GM12875 (cell line): ENCODE measurements at regions not wholly inside any gene's neighbourhood (a gene's known extent, or its start where the extent isn't known, plus 50 kb on each side); places are given as distances from the start of the nearest gene placed in this dataset.

Experiments used
- H3K4me3 ChIP-seq: one replicate; pipeline ENCODE4 v1.5.1; 2011; ENCODE audit warnings: low read depth, low read length, control low read depth
- TF ChIP-seq, protein P1 (sequence below): IDR thresholded peaks from 2 replicates; pipeline ENCODE4 v1.5.1; 2011; ENCODE audit warnings: low read depth, mild to moderate bottlenecking, control low read depth, inconsistent platforms, low read length, moderate library complexity, borderline replicate concordance; ENCODE audit not compliant: insufficient read depth

DNA sequence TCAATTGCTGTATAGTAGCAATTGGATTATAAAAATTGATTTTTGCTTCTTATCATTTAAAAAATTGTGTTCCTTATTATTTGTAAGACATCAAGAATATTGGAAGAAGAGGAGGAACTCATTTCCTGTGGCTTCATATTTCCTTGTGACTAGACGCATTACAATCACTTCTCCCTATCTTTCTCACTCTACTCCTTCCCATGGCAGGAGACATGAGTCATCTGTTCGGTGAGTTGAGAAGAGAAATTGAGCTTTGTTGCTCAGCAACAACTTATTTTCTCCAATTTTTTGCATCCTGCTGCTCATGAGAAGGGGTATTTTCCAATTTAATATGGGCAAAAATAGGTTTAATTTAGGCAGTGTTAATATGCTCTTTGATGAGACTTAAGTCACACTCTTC is 1783.9 kb downstream of the SUCLG1 start:
- no peak overlapping the region for H3K4me3 ChIP-seq
- TF ChIP-seq, protein P1, sequence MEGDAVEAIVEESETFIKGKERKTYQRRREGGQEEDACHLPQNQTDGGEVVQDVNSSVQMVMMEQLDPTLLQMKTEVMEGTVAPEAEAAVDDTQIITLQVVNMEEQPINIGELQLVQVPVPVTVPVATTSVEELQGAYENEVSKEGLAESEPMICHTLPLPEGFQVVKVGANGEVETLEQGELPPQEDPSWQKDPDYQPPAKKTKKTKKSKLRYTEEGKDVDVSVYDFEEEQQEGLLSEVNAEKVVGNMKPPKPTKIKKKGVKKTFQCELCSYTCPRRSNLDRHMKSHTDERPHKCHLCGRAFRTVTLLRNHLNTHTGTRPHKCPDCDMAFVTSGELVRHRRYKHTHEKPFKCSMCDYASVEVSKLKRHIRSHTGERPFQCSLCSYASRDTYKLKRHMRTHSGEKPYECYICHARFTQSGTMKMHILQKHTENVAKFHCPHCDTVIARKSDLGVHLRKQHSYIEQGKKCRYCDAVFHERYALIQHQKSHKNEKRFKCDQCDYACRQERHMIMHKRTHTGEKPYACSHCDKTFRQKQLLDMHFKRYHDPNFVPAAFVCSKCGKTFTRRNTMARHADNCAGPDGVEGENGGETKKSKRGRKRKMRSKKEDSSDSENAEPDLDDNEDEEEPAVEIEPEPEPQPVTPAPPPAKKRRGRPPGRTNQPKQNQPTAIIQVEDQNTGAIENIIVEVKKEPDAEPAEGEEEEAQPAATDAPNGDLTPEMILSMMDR, result no peak

DNA sequence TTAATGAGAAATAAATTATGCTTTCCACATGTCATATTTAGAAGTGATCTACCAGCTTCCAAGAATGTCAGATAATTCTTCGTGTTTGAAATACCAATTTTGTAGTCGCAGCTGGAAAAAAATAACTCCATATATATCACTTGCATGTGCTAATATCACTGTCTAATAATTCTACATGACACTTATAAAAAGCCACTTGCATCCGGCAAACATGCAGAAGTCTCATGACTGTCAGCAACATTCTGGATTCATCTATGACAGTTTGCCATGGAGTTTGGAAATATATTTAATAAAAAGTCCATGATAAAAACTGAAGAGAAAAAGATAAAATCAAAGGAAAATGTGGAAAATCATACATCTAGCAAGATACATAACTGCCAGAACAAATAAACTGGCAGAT is 1784.4 kb downstream of the SUCLG1 start:
- TF ChIP-seq, protein P1, result no peak

DNA sequence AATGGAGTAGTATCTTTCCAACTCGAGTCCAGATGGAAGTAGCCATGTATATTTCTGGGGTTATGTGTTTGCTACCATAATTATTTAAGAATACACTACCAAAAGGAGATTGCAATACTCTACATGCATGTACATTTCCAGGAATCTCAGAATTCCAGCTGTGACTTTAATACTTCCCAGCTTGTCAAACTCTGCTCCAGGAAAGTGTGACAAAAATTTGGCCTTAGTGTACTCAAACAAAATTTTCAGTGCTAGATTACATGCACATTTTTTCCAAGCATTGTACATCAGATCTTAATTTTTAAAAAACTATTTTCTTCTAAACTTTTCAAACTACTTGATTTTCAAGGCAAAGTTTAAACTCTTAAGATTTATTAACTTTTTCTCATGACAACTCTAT is 1791.6 kb downstream of the SUCLG1 start:
- no peak overlapping the region for H3K4me3 ChIP-seq
- TF ChIP-seq, protein P1, result no peak

More for the DNA sequence above, 1784.4 kb downstream of the SUCLG1 start:
- H3K4me3 ChIP-seq, result no peak overlapping the region

DNA sequence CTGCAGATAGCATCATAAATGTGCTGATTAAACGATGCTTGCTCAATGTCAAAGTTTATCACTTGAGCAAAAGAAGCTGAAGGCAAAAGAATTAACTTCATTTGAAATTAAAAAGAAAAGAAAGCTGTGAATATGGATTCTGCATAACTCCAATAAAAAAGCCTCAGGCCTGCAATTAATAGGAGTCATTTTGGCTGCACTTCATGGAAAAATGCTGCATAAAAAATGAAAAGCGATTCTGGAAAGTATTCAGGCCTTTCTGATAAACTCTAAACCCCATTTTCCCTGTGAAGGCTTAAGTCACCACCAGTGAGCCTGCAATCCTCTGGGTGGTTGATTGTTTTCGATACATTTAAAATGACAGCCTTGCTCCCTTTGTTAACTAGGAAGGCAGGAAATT is 1793.4 kb downstream of the SUCLG1 start:
- TF ChIP-seq, protein P1, result no peak
- H3K4me3 ChIP-seq, result no peak overlapping the region

DNA sequence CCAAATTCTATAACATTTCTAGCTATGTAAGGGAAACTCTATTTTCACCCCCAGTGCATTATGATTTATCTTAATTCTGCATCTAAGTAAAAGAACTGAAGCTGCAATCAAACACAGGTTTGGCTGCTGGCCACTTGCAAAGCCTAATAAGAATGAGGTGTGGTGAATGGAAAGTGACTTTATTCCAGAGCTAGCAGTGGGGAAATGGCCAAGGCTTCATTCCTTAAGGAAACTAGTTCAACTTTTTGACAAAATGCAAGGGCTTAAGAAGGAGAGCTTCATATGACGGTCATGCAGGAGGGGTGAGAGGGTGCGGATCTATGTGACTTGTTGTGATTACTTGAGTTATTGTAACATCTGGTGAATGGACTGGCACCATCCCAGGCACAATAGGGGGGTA is 1802.0 kb downstream of the SUCLG1 start:
- TF ChIP-seq, protein P1, result no peak

DNA sequence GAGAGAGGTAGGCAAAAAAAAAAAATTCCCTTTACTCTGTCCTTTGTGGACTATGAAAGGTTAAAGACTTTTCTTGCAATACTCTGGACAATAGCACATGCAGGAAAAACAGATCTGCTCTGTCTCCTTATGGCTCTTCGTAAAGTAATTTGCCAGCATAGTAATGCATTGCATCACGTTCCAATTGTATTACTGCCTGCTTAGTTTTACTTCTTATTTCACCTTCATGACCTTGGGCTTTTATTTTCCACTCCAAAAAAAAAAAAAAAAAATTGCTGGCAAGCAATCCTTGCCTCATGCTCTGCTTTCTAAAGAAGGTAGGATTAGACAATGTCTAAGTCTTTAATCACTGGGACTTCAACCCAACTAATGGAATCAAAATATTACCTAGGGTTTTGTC is 1802.7 kb downstream of the SUCLG1 start:
- TF ChIP-seq, protein P1, result no peak
- no peak overlapping the region for H3K4me3 ChIP-seq

More for the DNA sequence above, 1802.0 kb downstream of the SUCLG1 start:
- H3K4me3 ChIP-seq, result no peak overlapping the region

DNA sequence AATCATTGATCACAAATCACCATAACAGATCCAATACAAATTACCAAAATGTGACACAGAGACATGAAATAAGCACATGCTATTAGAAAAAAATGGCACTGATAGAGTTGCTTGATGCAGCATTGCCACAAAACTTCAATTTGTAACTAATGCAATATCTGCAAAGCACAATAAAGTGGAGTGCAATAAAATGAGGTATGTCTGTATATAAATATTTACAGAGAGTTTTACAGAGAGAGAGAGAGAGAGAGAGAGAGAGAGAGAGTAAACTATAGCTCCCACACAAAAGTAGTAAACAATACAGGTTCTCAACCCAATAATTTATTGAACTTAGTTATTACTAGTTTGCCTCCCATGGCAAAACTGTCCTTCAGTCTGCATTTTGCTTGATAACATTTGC is 1807.0 kb downstream of the SUCLG1 start:
- H3K4me3 ChIP-seq, result no peak overlapping the region
- TF ChIP-seq, protein P1, result no peak
